SH-SY5Y (cell line): ENCODE measurements at regions not wholly inside any gene's neighbourhood (a gene's known extent, or its start where the extent isn't known, plus 50 kb on each side); places are given as distances from the start of the nearest gene placed in this dataset.

Experiments
- GATA2 ChIP-seq: IDR thresholded peaks from 2 replicates; pipeline ENCODE4 v1.6.1; 2011; ENCODE audit warnings: mild to moderate bottlenecking, low read depth, low read length
- GATA3 ChIP-seq: IDR thresholded peaks from 2 replicates; pipeline ENCODE4 v1.6.1; 2011; ENCODE audit warnings: low read depth, mild to moderate bottlenecking, low read length, moderate library complexity

DNA sequence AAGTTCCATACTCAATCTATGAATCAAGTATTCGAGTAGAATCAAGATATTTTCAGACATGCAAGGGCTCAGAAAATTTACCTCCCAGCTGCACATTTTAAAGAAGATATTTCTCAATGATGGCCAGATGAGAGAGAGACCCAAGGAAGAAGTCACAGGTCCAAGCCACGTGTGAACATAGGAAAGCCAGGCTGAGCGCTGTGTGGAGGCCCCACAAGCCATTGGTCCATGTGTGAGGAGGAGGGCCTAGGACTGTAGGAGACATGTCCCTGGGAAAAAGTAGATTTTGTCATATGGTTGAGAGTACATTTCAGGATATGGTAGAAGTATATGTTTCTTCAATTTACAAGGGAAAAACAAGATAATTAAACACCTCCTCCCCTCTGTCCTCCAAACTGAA is 115.8 kb upstream of the RPS23 start:
- TF ChIP-seq GATA2 (no peak), GATA3 (no peak)
